ENCODE measurements at regions not wholly inside any gene's neighbourhood (a gene's known extent, or its start where the extent isn't known, plus 50 kb on each side); places are given as distances from the start of the nearest gene placed in this dataset.

GRCh38 chr2:111249806-111250205, 129.1 kb downstream of the BCL2L11 start:
- no peak overlapping the region for H3K4me2 ChIP-seq (ENCODE audit: low read length)
- H3K27me3 ChIP-seq (ENCODE audit: control insufficient read depth, low read length): no peaks in the 10 kb centered on the region
- peaks cover 4% of the 10 kb centered on the region; the same call in 1 of the 2 replicates for H3F3A ChIP-seq (ENCODE audit: control insufficient read depth, insufficient read depth)
- TF ChIP-seq, protein P1, sequence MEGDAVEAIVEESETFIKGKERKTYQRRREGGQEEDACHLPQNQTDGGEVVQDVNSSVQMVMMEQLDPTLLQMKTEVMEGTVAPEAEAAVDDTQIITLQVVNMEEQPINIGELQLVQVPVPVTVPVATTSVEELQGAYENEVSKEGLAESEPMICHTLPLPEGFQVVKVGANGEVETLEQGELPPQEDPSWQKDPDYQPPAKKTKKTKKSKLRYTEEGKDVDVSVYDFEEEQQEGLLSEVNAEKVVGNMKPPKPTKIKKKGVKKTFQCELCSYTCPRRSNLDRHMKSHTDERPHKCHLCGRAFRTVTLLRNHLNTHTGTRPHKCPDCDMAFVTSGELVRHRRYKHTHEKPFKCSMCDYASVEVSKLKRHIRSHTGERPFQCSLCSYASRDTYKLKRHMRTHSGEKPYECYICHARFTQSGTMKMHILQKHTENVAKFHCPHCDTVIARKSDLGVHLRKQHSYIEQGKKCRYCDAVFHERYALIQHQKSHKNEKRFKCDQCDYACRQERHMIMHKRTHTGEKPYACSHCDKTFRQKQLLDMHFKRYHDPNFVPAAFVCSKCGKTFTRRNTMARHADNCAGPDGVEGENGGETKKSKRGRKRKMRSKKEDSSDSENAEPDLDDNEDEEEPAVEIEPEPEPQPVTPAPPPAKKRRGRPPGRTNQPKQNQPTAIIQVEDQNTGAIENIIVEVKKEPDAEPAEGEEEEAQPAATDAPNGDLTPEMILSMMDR (IDR thresholded peaks at IDR 0.05; ENCODE audit: low read depth, low read length, poor library complexity, severe bottlenecking): no peak
- no peak for TF ChIP-seq EZH2phosphoT487 (IDR thresholded peaks at IDR 0.05; ENCODE audit: borderline replicate concordance, low read length)
- H3K27ac ChIP-seq (ENCODE audit: low read depth, low read length): no peak overlapping the region
- H3K9me2 ChIP-seq (replicated peaks; ENCODE audit: control insufficient read depth, low read length): no peaks in the 10 kb centered on the region
- H3K4me3 ChIP-seq (ENCODE audit: low read length): no peak overlapping the region
- H3K79me2 ChIP-seq (ENCODE audit: control insufficient read depth, low read length): no peaks in the 10 kb centered on the region
- no peaks in the 10 kb centered on the region for H4K20me1 ChIP-seq (ENCODE audit: control insufficient read depth, insufficient read depth, low read depth, low read length)
- peaks cover 6% of the 10 kb centered on the region for H3K9me3 ChIP-seq (ENCODE audit: control insufficient read depth, insufficient read depth, low read length)
- H3K36me3 ChIP-seq (ENCODE audit: control insufficient read depth, low read length): no peaks in the 10 kb centered on the region
- H3K4me1 ChIP-seq (ENCODE audit: control insufficient read depth, low read length): no peaks in the 10 kb centered on the region

DNA sequence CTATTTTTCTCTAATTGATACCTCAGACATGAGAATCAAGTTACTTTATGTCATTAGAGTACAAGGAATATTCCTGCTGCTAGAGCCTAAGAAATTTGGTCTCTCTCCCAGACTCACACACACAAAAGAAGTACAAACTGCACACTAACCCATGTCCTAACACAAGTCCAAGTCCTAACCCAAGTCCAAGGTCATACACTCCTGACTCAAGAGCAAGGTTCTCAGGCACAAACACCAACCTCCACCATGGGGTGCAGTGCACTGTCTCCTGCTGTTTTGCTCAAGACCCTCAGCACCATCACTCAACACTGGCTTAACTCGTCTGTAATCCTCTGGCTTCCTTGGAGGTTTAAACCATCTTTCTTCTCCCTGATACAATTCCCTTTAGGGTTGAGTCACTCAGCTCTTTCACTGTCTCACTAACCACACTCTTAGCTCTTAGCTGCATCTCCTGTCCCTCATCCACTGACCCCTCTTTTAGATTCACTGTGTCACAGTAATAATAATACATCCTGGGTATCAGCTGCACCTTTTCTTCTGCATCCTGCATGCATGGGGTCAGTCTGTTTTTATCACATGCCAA, 129.8 kb downstream of the BCL2L11 start:
- TF ChIP-seq, protein P1 (IDR thresholded peaks at IDR 0.05; ENCODE audit: low read depth, low read length, poor library complexity, severe bottlenecking): no peak
- TF ChIP-seq EZH2phosphoT487 (IDR thresholded peaks at IDR 0.05; ENCODE audit: borderline replicate concordance, low read length): no peak
- H3K4me2 ChIP-seq (ENCODE audit: low read length): no peak overlapping the region
- no peaks in the 10 kb centered on the region for H3K36me3 ChIP-seq (ENCODE audit: control insufficient read depth, low read length)

GRCh38 chr2:111251711-111252110, 131.0 kb downstream of the BCL2L11 start:
- Histone ChIP-seq H4K20me1 (ENCODE audit: control insufficient read depth, insufficient read depth, low read depth, low read length) (no peaks in the 10 kb centered on the region), H3K27ac (ENCODE audit: low read depth, low read length) (no peak overlapping the region), H3K9me3 (ENCODE audit: control insufficient read depth, insufficient read depth, low read length) (peaks cover 6% of the 10 kb centered on the region), H3K4me1 (ENCODE audit: control insufficient read depth, low read length) (no peaks in the 10 kb centered on the region), H3F3A (ENCODE audit: control insufficient read depth, insufficient read depth) (peaks cover 4% of the 10 kb centered on the region; the same call in 1 of the 2 replicates), H3K4me2 (ENCODE audit: low read length) (no peak overlapping the region), H3K79me2 (ENCODE audit: control insufficient read depth, low read length) (no peaks in the 10 kb centered on the region), H3K36me3 (ENCODE audit: control insufficient read depth, low read length) (no peaks in the 10 kb centered on the region), H3K27me3 (ENCODE audit: control insufficient read depth, low read length) (no peaks in the 10 kb centered on the region), H3K4me3 (ENCODE audit: low read length) (no peak overlapping the region), H3K9me2 (replicated peaks; ENCODE audit: control insufficient read depth, low read length) (no peaks in the 10 kb centered on the region)
- TF ChIP-seq, protein P1 (IDR thresholded peaks at IDR 0.05; ENCODE audit: low read depth, low read length, poor library complexity, severe bottlenecking): no peak
- no peak for TF ChIP-seq EZH2phosphoT487 (IDR thresholded peaks at IDR 0.05; ENCODE audit: borderline replicate concordance, low read length)

More for the DNA sequence above, 129.8 kb downstream of the BCL2L11 start:
- H3K79me2 ChIP-seq (ENCODE audit: control insufficient read depth, low read length): no peaks in the 10 kb centered on the region
- H3K4me1 ChIP-seq (ENCODE audit: control insufficient read depth, low read length): no peaks in the 10 kb centered on the region
- no peaks in the 10 kb centered on the region for H3K9me2 ChIP-seq (replicated peaks; ENCODE audit: control insufficient read depth, low read length)
- H3F3A ChIP-seq (ENCODE audit: control insufficient read depth, insufficient read depth): peaks cover 4% of the 10 kb centered on the region; the same call in 1 of the 2 replicates
- no peak overlapping the region for H3K27ac ChIP-seq (ENCODE audit: low read depth, low read length)
- no peaks in the 10 kb centered on the region for H4K20me1 ChIP-seq (ENCODE audit: control insufficient read depth, insufficient read depth, low read depth, low read length)
- H3K27me3 ChIP-seq (ENCODE audit: control insufficient read depth, low read length): no peaks in the 10 kb centered on the region
- H3K9me3 ChIP-seq (ENCODE audit: control insufficient read depth, insufficient read depth, low read length): peaks cover 6% of the 10 kb centered on the region
- no peak overlapping the region for H3K4me3 ChIP-seq (ENCODE audit: low read length)

Data from DOHH2 (cell line).